ENCODE measurements at regions not wholly inside any gene's neighbourhood (a gene's known extent, or its start where the extent isn't known, plus 50 kb on each side); places are given as distances from the start of the nearest gene placed in this dataset.

DNA sequence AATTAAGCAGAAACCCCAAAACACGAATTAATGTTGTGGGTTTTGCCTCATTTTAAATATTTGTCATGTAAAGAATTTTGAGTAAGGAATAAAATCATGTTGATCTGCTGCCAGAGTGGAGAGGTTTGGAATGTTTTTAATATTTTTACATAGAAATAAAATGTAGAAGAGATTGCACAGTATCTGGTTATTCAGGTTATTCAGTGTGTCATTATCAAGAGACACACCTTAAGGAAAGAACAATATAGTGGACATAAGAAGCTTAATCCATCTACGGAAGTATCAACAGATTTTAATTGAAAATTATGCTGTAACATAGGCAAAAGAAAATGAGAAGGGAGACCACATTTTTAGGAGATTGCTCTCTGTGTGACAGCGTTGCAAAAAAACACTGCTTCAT is 410.4 kb downstream of the MED10 start:
- TF ChIP-seq CTCF (IDR thresholded peaks at IDR 0.05) (no peak), POLR2A (IDR thresholded peaks at IDR 0.05) (no peak)

All from adrenal gland (tissue), 5 donors.